OCI-LY7 (cell line): ENCODE measurements at regions not wholly inside any gene's neighbourhood (a gene's known extent, or its start where the extent isn't known, plus 50 kb on each side); places are given as distances from the start of the nearest gene placed in this dataset.

ENCODE experiments used
- BruUV-seq: library from RNA; stranded (reverse); fragments of 400-500 nt; replicated peaks from 2 replicates; lab custom pipeline; 2021; lab: Mats Ljungman, UMichigan
- CTCF ChIA-PET: fragments of 300-600 bp; sonication (Branson Sonifier 250); formaldehyde crosslinking; loops from one replicate; lab custom pipeline; 2022; ENCODE audit warnings: antibody characterized with exemption; ENCODE audit not compliant: unreplicated experiment; lab: Charles Lee
- POLR2A ChIA-PET: fragments of 300-600 bp; sonication (Branson Sonifier 250); formaldehyde crosslinking; loops from one replicate; lab custom pipeline; 2022; ENCODE audit warnings: antibody characterized with exemption; lab: Charles Lee
- DNase-seq: peaks from one replicate; pipeline ENCODE4 v3.0.0-alpha.2; 2015; ENCODE audit warnings: low spot score
- H2AFZ ChIP-seq: fragments of 200-600 bp; sonication (generic), shearing (Covaris generic); 2 replicates; pipeline ENCODE4 v1.6.1; 2014; ENCODE audit warnings: mild to moderate bottlenecking, antibody characterized with exemption, low read length, moderate library complexity
- H3K27ac ChIP-seq: fragments of 200-600 bp; sonication (generic); 2 replicates; pipeline ENCODE4 v1.5.1; 2014; ENCODE audit warnings: mixed run types, low read depth, mild to moderate bottlenecking, moderate library complexity, low read length, inconsistent platforms; ENCODE audit not compliant: poor library complexity, severe bottlenecking
- H3K36me3 ChIP-seq: fragments of 200-600 bp; sonication (generic); 2 replicates; pipeline ENCODE4 v1.6.1; 2014; ENCODE audit warnings: mild to moderate bottlenecking, antibody characterized with exemption, low read length, moderate library complexity, mixed read lengths; ENCODE audit not compliant: insufficient read depth
- H3K4me1 ChIP-seq: fragments of 200-600 bp; sonication (generic); 2 replicates; pipeline ENCODE4 v1.5.1; 2014; ENCODE audit warnings: mild to moderate bottlenecking, low read length; ENCODE audit not compliant: insufficient read depth, poor library complexity, severe bottlenecking
- H3K4me2 ChIP-seq: fragments of 200-600 bp; sonication (generic); 2 replicates; pipeline ENCODE4 v1.6.1; 2014; ENCODE audit warnings: mild to moderate bottlenecking, low read length
- H3K4me3 ChIP-seq: fragments of 200-600 bp; sonication (generic); 2 replicates; pipeline ENCODE4 v1.5.1; 2014; ENCODE audit warnings: mild to moderate bottlenecking, low read depth, low read length; ENCODE audit not compliant: poor library complexity, severe bottlenecking
- H3K79me2 ChIP-seq: fragments of 200-600 bp; sonication (generic); 2 replicates; pipeline ENCODE4 v1.6.1; 2016; ENCODE audit warnings: low read depth, mild to moderate bottlenecking, low read length, moderate library complexity, mixed read lengths; ENCODE audit not compliant: insufficient read depth
- H3K9me2 ChIP-seq: fragments of 200-600 bp; sonication (generic); 2 replicates; pipeline ENCODE4 v1.6.1; 2016; ENCODE audit warnings: mild to moderate bottlenecking, low read length, mixed read lengths; ENCODE audit not compliant: insufficient read depth
- H3K9me3 ChIP-seq: fragments of 200-600 bp; sonication (generic); 2 replicates; pipeline ENCODE4 v1.6.1; 2014; ENCODE audit warnings: mild to moderate bottlenecking, mixed run types, low read length, mixed read lengths
- H4K20me1 ChIP-seq: fragments of 200-600 bp; sonication (generic); 2 replicates; pipeline ENCODE4 v1.6.1; 2014; ENCODE audit warnings: mild to moderate bottlenecking, antibody characterized with exemption, low read length, moderate library complexity, mixed read lengths; ENCODE audit not compliant: insufficient read depth
- EZH2phosphoT487 ChIP-seq: fragments of 200-600 bp; sonication (generic); IDR thresholded peaks from 2 replicates; pipeline ENCODE4 v1.6.1; 2018; ENCODE audit warnings: low read depth, borderline replicate concordance, mild to moderate bottlenecking, mixed run types, antibody characterized with exemption, low read length, moderate library complexity, mixed read lengths
- intact Hi-C: fragments of 100-400 bp; cut with micrococcal nuclease; formaldehyde crosslinking; loops from one replicate; pipeline ENCODE4 v1.10.0; 2022; ENCODE audit not compliant: unreplicated experiment
- TF ChIP-seq, protein P1 (sequence below): fragments of 200-600 bp; sonication (generic); conservative IDR thresholded peaks from 2 replicates; pipeline ENCODE4 v1.5.1; 2014; ENCODE audit warnings: mild to moderate bottlenecking, antibody characterized with exemption, low read length, moderate library complexity, mixed read lengths

- H2AFZ ChIP-seq, result no peak overlapping the region
- no peaks in the 10 kb centered on the region for H3K36me3 ChIP-seq
- no peaks in the 10 kb centered on the region for H3K4me1 ChIP-seq
- TF ChIP-seq, protein P1, sequence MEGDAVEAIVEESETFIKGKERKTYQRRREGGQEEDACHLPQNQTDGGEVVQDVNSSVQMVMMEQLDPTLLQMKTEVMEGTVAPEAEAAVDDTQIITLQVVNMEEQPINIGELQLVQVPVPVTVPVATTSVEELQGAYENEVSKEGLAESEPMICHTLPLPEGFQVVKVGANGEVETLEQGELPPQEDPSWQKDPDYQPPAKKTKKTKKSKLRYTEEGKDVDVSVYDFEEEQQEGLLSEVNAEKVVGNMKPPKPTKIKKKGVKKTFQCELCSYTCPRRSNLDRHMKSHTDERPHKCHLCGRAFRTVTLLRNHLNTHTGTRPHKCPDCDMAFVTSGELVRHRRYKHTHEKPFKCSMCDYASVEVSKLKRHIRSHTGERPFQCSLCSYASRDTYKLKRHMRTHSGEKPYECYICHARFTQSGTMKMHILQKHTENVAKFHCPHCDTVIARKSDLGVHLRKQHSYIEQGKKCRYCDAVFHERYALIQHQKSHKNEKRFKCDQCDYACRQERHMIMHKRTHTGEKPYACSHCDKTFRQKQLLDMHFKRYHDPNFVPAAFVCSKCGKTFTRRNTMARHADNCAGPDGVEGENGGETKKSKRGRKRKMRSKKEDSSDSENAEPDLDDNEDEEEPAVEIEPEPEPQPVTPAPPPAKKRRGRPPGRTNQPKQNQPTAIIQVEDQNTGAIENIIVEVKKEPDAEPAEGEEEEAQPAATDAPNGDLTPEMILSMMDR, result no peak
- no peak for TF ChIP-seq EZH2phosphoT487
- no TSS peak for BruUV-seq
- H3K27ac ChIP-seq, result no peak overlapping the region
- ChIA-PET POLR2A (interaction anchor here (0.6 kb wide), 1 partner anchor 19 kb away, joined by 4 read pairs; no protein-coding TSS in a partner anchor), CTCF (no interaction called here)
- H3K4me3 ChIP-seq, result no peak overlapping the region
- intact Hi-C loops, result no loop called here
- no peaks in the 10 kb centered on the region for H4K20me1 ChIP-seq
- no peak overlapping the region for H3K4me2 ChIP-seq
- no peaks in the 10 kb centered on the region for H3K9me2 ChIP-seq
- DNase-seq, result no peak
- no peaks in the 10 kb centered on the region for H3K9me3 ChIP-seq
- H3K79me2 ChIP-seq, result no peaks in the 10 kb centered on the region
Observed at GRCh38 chr13:70923863-70924752, 815.9 kb upstream of the KLHL1 start.

- Histone ChIP-seq H3K36me3 (no peaks in the 10 kb centered on the region), H3K4me3 (no peak overlapping the region), H3K27ac (no peak overlapping the region), H2AFZ (no peak overlapping the region), H3K4me1 (no peaks in the 10 kb centered on the region), H3K9me3 (no peaks in the 10 kb centered on the region), H4K20me1 (no peaks in the 10 kb centered on the region), H3K79me2 (no peaks in the 10 kb centered on the region), H3K4me2 (no peak overlapping the region), H3K9me2 (no peaks in the 10 kb centered on the region)
- no TSS peak for BruUV-seq
- DNase-seq, result no peak
- ChIA-PET POLR2A (no interaction called here), CTCF (no interaction called here)
- TF ChIP-seq, protein P1, result no peak
- TF ChIP-seq EZH2phosphoT487, result no peak
- intact Hi-C loops, result no loop called here
Observed at GRCh38 chr13:70911286-70911685, 803.0 kb upstream of the KLHL1 start.

GRCh38 chr13:70908795-70909194 lies 800.5 kb upstream of the KLHL1 start:
- CTCF ChIA-PET, result no interaction called here
- H3K4me2 ChIP-seq, result no peak overlapping the region
- H4K20me1 ChIP-seq, result no peaks in the 10 kb centered on the region
- TF ChIP-seq EZH2phosphoT487, result no peak
- TF ChIP-seq, protein P1, result no peak
- intact Hi-C loops, result no loop called here
- H3K4me3 ChIP-seq, result no peak overlapping the region
- no peak overlapping the region for H2AFZ ChIP-seq
- H3K4me1 ChIP-seq, result no peaks in the 10 kb centered on the region
- POLR2A ChIA-PET, result interaction anchor here (0.7 to 1.0 kb wide), 2 partner anchors 38 to 720 kb away, joined by 3 to 5 read pairs; no protein-coding TSS in a partner anchor
- no peak for DNase-seq
- H3K9me3 ChIP-seq, result no peaks in the 10 kb centered on the region
- H3K27ac ChIP-seq, result no peak overlapping the region
- BruUV-seq, result no TSS peak
- H3K36me3 ChIP-seq, result no peaks in the 10 kb centered on the region
- H3K79me2 ChIP-seq, result no peaks in the 10 kb centered on the region
- no peaks in the 10 kb centered on the region for H3K9me2 ChIP-seq
